Activated naive CD8-positive, alpha-beta T cell treated with anti-CD3 and anti-CD28 coated beads, Interleukin-2, amount 50 U/mL, for 16 hours (primary cell): ENCODE measurements at regions not wholly inside any gene's neighbourhood (a gene's known extent, or its start where the extent isn't known, plus 50 kb on each side); places are given as distances from the start of the nearest gene placed in this dataset.

ENCODE experiments used
- DNase-seq: peaks from one replicate; pipeline ENCODE4 v3.0.0-alpha.2; 2020; ENCODE audit warnings: low read depth, low spot score

GRCh38 chr13:107347641-107348369 is 779.9 kb upstream of the ARGLU1 start:
- no peak for DNase-seq

GRCh38 chr13:107342747-107343146 is 774.8 kb upstream of the ARGLU1 start:
- no peak for DNase-seq

- no peak for DNase-seq
Observed at GRCh38 chr13:107339209-107339608, 771.3 kb upstream of the ARGLU1 start.

GRCh38 chr13:107332188-107332587 is 764.3 kb upstream of the ARGLU1 start:
- DNase-seq: no peak

GRCh38 chr13:107331359-107331758 is 763.4 kb upstream of the ARGLU1 start:
- DNase-seq: no peak

GRCh38 chr13:107330484-107330883 is 762.5 kb upstream of the ARGLU1 start:
- DNase-seq: no peak

- DNase-seq: no peak
Observed at GRCh38 chr13:107329991-107330390, 762.1 kb upstream of the ARGLU1 start.

- DNase-seq: no peak
Observed at GRCh38 chr13:107324416-107325204, 756.7 kb upstream of the ARGLU1 start.

- DNase-seq: no peak
Observed at GRCh38 chr13:107322228-107322627, 754.3 kb upstream of the ARGLU1 start.

GRCh38 chr13:107305178-107305577 is 737.2 kb upstream of the ARGLU1 start:
- DNase-seq: no peak

GRCh38 chr13:107301724-107302374 is 733.9 kb upstream of the ARGLU1 start:
- DNase-seq: no peak

- no peak for DNase-seq
Observed at GRCh38 chr13:107299717-107300116, 731.8 kb upstream of the ARGLU1 start.

GRCh38 chr13:107296804-107297203 is 728.9 kb upstream of the ARGLU1 start:
- no peak for DNase-seq

- no peak for DNase-seq
Observed at GRCh38 chr13:107295416-107296140, 727.6 kb upstream of the ARGLU1 start.

- DNase-seq: no peak
Observed at GRCh38 chr13:107293924-107294323, 726.0 kb upstream of the ARGLU1 start.

- DNase-seq: no peak
Observed at GRCh38 chr13:107291875-107292274, 723.9 kb upstream of the ARGLU1 start.

- DNase-seq: no peak
Observed at GRCh38 chr13:107289540-107289939, 721.6 kb upstream of the ARGLU1 start.

- no peak for DNase-seq
Observed at GRCh38 chr13:107284173-107284572, 716.2 kb upstream of the ARGLU1 start.

- DNase-seq: no peak
Observed at GRCh38 chr13:107277911-107278310, 710.0 kb upstream of the ARGLU1 start.

- DNase-seq: no peak
Observed at GRCh38 chr13:107276936-107277335, 709.0 kb upstream of the ARGLU1 start.

- DNase-seq: no peak
Observed at GRCh38 chr13:107275945-107276614, 708.1 kb upstream of the ARGLU1 start.
